ENCODE measurements at regions not wholly inside any gene's neighbourhood (a gene's known extent, or its start where the extent isn't known, plus 50 kb on each side); places are given as distances from the start of the nearest gene placed in this dataset.

DNA sequence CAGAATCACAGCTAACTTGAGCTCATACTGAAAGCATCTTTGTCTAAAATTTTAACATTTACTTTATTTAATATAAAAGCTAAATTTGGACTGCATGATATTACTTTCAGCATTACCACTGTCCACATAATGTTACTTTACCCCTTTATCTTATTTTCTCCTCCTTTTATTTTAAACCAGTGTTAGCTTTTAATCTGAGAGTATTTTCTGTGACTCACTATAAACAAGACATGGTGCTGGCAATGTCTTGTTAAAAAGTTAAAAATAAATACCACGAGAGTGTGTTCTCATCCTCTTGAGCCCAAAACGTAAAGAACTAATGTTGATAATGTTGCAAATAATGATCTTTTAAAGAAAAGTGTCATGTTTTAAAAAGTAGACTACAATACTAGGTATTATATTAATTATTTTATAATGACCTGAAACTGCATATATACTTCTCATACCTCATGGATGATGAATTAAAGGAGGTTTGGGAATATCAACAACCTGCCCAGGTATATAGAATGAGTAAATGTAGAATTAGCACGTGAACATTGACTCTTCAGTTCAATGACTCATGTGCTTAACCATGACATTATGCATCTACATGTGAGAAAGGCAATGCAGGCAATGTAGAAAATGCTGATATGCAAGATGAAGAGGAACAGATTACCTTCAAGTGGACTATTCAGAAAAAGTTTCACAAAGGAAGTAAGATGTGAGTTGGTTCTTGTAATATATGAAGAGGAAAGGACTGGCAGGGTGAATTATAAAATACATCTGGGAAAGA lies 454.1 kb upstream of the ADGRL3 start:
- TF ChIP-seq EP300 (IDR thresholded peaks at IDR 0.05), result no peak
- TF ChIP-seq CTCF (IDR thresholded peaks at IDR 0.05), result no peak
- TF ChIP-seq POLR2A (IDR thresholded peaks at IDR 0.05), result no peak
